22Rv1 (cell line): ENCODE measurements at regions not wholly inside any gene's neighbourhood (a gene's known extent, or its start where the extent isn't known, plus 50 kb on each side); places are given as distances from the start of the nearest gene placed in this dataset.

Source experiments
- CTCF ChIP-seq: fragments of 450-650 bp; IDR thresholded peaks from 2 replicates; pipeline ENCODE4 v1.5.1; 2017; ENCODE audit warnings: mild to moderate bottlenecking
- ZFX ChIP-seq: fragments of 450-650 bp; IDR thresholded peaks from 2 replicates; pipeline ENCODE4 v1.6.1; 2017; ENCODE audit warnings: antibody characterized with exemption, borderline replicate concordance

- no peak for TF ChIP-seq CTCF
- TF ChIP-seq ZFX, result no peak
Observed at GRCh38 chr4:147122685-147123084, 177.0 kb upstream of the TTC29 start.
